Left forelimb (tissue), 1 donor: ENCODE measurements at regions not wholly inside any gene's neighbourhood (a gene's known extent, or its start where the extent isn't known, plus 50 kb on each side); places are given as distances from the start of the nearest gene placed in this dataset.
"Not testable (repeated sequence)": the region's sequence is repeated elsewhere in the genome, so short reads cannot be mapped to it uniquely, and the experiment has no call there.

Experiments used
- DNase-seq: peaks from one replicate; pipeline ENCODE4 v3.0.0-alpha.2; 2018; ENCODE audit warnings: low spot score

DNA sequence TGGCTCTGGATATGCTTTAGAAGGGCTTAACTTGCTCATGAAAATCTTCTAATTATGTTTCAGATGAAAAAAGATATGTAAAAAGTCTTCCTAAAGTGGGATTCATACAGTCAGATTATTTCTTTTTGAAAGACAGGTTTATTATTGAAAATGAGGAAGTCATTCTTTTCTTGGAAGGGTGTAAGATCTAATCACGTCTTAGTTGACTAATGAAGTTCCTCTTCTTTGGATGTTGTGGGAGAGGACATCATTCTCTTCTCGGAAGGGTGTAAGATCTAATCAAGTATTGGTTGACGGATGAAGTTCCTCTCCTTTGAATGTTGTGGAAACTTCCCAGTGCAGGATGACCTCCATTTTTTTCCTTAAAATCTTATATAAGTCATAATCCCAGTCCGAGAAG is 74.9 kb downstream of the ALG10 start:
- DNase-seq = no peak

DNA sequence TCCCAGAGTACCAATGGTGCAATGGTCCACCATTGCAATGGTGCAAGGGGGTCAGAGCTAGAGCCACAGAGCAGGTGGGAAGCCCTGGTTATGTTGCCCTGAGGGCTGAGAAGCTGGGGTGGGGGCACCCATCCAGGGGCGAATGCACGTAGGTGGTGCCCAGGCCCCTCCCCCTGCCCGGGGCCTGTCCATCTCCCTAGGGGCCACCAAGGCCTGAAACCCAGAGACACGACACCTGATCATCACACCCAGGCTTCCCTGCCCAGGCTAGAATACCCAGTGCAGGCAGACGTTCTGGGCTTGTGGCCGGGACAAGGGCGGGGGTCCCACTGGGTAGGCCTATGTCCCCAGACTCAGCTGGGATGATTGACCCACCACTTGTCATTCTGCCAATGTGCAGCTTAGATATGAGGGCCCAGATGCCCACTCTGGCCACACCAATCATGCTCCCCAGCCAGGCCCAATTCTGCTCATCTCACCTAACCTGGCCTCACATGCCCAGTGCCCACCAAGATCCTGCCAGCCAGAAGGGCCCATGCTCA is 83.2 kb downstream of the ALG10 start:
- DNase-seq = no peak

DNA sequence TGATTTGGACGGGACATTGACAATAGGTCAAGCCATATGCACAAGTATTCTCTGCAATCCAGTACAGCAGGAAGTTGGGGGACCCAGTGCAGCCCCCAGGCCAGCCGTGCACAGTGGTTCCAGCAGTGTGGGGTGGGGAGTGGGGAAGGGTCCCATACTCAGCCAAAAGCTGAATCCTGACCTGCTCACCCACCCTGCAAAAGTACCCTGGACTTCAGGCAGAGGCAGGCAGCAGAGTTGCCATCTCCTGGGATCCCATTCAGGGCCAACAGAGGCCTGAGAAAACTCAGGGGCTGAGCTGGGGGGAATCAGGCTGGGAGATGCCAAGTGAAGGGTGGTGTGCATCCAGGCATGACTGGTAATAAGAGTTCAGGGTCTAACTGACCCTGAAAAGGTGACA is 83.9 kb downstream of the ALG10 start:
- DNase-seq = no peak

DNA sequence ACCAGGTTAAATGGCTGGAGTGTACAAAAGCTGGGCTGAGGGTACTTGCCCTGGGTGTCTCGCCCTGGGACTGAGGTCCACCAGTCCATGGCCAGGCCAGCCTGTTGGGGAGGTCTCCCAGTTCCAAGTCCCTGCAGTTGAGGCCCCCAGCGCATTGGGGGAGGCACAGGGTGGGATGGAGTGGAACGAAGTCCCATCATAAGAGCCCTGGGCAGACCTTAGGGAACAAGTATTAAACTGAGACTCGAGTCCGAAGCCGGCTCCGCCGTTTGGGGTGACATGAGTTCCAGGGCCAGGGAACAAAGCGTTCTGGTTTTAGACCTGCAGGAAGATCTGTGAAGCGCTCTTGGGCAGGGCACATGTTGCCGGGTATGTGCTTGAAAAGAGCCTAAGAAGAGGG is 84.7 kb downstream of the ALG10 start:
- DNase-seq = no peak

DNA sequence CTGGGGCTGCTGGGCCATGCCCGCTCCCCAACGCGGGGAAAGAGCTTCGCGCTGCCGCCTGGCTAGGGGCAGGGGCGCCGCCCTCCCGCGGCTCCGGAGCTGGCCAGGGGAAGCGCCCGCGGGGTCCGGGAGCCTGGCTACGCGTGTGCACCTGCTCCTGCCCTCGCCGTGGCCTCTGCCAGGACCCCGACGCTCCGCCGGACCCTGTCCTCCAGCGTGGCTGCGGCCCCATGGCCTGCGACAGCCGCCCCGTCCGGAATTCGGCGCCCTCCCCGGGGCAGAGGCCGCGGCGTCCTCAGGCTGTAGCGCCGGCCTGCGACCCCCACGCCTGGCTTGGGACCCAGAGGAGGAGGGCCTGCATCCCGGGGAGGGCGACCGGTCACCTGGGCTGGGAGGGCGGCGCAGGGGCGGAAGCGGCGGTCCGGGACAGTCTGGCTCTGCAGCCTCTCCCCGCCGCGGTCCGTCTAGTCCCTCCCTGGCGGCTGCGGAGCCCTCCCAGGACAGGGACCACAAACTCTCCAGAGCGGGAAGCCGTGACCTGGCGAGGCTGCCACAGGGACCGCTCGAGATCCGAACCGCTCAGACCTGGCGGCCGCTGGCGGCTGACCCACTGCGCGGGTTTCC is 85.6 kb downstream of the ALG10 start:
- no peak for DNase-seq

- no peak for DNase-seq
Measured at GRCh38 chr12:34108405-34108803, 86.1 kb downstream of the ALG10 start.

DNA sequence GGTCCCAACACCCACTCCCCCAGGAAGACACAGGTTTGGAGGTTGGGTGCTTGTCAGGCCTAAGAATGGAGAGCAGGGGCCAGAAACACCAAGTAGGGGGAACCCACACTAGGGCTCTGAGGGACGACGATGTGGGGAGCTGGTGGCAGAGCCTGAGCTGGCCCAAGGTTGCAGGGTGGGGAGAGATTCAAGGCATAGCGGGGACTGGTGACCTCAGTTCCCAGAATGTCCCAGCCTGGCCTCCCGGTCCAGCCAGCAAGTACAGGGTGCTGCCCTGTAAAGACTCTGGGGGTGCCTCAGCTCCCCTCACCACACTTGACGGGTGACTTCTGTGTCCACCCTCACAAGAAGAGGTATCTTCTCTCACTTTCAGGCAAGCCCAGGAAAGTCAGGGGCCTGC is 86.7 kb downstream of the ALG10 start:
- DNase-seq = no peak

DNA sequence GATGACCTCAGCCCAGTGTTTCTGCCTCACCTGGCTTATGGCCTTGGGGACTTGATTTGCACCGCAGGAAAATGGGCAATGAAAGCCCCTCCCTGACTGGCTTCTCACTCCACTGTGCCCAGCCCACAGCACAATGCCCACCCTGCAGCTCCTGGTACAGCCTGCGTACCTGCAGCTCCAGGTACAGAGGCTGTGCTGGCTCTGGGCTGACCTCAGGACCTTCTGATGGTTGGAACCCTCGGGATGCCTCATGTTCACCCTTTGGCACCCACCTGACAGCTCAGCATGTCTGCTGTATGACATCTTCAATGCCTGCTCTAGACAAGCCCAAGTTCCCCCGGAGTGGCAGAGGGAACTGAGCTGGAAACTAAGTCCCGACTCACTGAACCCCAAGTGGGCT is 87.1 kb downstream of the ALG10 start:
- no peak for DNase-seq

GRCh38 chr12:34109909-34110531 is 87.7 kb downstream of the ALG10 start:
- not testable (repeated sequence) for DNase-seq

- no peak for DNase-seq
Measured at GRCh38 chr12:34119366-34119765, 97.1 kb downstream of the ALG10 start.

DNA sequence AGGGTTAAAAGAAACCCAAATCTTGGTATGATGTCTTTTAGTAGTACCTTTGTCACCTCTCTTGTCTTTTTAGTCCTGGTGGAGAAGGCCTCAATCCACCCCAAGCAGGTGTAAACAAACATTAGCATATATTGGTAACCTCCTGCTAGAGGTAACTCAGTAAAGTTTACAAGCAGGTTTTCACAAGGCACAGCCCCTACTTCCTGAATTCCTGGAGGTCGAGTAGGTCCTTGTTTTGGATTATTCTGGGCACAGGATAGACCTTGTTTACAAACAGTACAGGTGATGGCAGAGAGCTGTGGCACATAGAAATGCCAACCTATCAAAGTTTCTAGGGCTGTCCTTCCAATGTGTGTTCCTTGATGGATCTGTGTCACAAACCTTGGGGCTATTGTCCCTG is 99.1 kb downstream of the ALG10 start:
- no peak for DNase-seq

DNA sequence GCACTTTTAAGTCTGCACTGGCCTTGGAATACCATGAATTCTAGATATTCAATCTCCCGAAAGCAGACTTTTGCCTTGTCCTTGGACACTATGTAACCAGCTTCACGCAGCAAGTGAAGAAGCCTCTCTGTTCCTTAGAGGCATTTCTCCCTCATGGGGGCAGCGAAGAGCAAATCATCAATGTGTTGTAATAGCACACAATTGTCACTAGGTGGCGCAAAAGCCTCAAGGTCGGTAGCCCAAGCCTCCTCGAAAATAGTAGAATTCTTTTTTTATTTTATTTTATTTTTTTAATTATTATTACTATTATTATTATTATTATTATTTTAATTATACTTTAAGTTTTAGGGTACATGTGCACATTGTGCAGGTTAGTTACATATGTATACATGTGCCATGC is 100.8 kb downstream of the ALG10 start:
- DNase-seq = not testable (repeated sequence)

- DNase-seq = no peak
Measured at GRCh38 chr12:34124608-34125007, 102.3 kb downstream of the ALG10 start.

DNA sequence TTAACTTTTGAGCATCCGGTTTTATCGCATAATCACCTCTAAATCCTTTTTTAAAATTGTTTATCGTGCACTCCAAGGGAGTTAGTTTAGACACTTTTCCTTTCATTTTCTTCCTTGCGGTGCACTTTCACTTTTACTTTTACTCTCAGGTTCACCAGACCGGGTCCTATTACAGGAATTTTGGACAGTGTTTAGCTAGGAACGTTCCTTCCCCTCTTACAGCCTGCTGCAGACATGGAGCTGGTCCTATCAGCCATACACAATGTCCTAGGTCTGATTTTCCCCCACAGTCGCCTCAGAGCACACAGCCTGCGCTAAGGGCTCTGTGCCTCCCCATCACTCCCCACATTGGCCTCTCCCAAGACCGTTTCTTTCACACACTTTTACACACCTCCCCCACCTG is 103.9 kb downstream of the ALG10 start:
- no peak for DNase-seq

- DNase-seq = no peak
Measured at GRCh38 chr12:34126805-34127204, 104.5 kb downstream of the ALG10 start.

DNA sequence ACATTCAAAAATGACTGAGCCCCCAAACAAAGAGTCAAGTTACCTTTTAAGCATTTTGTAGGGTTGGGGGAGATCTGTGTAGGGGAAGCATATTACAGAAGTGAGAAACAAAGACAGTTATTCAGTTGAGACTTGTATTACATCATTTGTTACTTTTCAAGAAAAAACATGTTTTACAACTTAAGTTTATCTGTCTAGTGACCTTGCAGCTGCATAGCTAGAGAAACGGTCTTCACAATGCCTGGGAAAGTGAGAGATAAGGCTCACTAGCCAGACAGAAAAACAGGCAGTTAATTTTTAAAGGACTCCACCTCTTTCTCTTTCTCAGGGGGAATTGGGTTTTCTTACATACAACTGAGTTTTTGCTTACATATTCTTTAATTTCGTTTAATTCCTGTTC is 105.1 kb downstream of the ALG10 start:
- not testable (repeated sequence) for DNase-seq

DNA sequence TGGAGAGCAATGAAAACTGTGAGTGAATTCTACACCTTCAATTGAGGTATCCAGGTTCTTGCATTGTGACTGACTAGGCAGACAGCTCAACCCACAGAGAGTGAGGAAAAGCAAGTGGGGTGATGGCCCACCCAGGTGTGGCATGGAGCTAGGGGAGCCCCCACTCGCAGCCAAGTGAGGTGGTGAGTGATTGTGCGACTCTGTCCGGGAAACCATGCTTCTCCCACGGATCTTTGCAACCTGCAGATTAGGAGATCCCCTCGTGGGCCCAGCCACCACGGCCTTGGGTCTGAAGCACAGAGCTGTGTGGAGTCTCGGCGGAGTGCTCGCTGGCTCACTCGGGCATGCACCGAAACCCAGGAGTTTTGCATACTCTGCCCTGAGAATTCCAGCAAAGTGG is 120.1 kb downstream of the ALG10 start:
- no peak for DNase-seq

DNA sequence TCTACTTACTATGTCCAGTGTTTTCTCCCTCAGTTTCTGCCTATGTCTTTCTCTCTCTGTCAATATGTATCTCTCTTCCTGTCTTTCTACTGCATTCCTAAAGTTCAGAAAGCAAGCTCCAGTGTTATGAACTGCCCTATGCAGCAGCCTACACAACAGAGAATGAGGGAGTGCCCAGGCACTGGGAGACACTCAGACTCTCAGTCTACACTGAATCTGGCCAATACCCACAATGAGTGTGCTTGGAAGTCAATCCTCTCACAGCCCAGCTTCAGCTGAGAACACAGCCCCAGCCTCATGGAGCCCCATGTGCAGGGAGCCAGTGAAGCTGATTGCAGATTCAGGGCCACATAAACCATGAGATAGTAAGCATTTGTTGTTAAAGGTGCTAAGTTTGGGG is 128.7 kb downstream of the ALG10 start:
- DNase-seq = no peak

DNA sequence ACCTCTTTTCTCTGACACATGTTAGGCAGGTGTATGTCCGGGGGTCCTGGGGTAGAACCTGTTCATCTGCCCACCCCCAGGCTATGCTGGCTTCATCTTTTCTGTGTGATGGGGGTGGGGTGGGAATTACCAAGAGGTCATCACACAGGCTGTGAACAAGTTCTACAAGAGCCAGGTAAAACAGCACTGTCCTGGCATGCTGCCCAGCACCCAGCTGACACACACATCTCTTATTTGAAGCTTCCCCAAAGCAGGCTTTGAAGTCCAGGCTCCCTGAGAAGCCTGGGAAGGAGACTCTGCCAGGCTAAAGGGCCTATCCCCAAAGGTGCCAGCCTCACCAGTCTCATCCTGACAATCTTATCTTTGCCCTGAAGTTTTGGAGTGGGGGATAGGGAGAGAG is 141.1 kb downstream of the ALG10 start:
- DNase-seq = no peak

DNA sequence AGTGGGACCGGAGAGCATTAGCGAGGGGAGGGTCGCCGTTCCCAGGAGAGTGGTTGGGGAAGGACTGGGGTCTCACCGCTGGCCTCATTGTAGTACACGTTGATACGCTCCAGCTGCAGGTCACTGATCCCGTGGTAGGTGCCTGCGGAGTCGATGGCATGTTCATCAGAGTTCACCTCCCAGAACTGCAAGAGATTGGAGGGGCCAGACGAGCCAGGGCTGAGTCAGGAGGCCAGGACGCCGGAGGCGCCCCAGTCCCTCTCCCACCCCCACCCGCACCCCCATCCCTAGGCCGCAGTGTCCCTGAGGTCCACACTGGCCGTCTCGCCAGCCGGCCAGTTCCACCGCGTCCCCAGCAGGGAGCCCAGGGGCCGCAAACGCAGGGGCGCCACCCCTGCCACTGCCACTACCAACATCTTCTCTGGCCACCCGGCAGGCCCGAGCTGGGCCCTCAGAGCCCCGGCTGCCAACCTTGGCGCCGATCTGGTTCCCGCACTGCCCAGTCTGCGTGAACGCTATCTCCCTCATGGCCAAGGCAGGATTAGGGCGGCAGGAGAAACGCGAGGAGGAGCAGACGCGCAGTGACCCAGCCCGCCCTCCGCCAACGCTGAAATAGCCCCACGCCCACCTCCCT is 144.2 kb downstream of the ALG10 start:
- DNase-seq = no peak

- not testable (repeated sequence) for DNase-seq
Measured at GRCh38 chr12:34168507-34168906, 146.2 kb downstream of the ALG10 start.

DNA sequence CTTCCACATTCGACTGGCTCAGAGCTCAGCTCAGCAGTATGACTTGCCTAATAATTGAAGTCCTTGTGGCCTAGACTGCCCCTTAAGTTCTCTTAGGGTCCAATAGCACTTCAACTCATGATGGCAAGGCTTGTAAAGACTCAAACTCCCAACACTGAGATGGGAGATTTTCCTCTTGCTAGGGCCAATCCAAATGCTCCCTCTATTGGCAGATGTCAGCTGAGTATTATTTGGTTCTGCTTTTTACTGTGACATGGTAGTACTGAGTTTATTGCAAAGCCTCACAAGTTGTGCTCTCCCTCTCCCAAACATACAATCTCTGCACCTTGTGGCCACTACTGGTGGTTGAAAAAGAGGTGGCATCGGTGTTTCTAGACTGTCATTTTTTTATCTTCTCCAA is 164.2 kb downstream of the ALG10 start:
- no peak for DNase-seq

- no peak for DNase-seq
Measured at GRCh38 chr12:34188974-34189373, 166.7 kb downstream of the ALG10 start.

DNA sequence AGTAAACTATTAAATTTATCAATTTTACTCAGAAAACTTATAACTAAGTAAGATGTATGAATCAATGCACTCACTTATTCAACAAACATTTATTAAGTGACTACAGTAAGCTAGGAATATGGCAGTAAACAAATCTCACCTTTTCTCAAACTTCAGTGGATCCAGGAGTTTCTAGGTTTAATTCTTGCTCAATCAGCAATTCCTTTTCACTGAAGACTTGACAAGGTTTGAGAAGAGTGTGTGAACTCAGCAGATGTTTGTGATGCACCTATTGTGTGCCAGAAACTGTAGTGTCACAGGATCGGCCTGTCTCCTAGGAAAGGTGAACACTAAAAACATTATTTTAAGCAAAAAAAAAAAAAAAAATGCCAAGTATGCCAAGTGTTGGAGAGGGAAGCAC is 167.8 kb downstream of the ALG10 start:
- DNase-seq = no peak
